Omental fat pad (tissue), 3 donors: ENCODE measurements at regions not wholly inside any gene's neighbourhood (a gene's known extent, or its start where the extent isn't known, plus 50 kb on each side); places are given as distances from the start of the nearest gene placed in this dataset.

Source experiments
- ATAC-seq: fragments of 150-250 bp; one replicate; pipeline ENCODE4 v1.9.1; 2016; ENCODE audit warnings: mild to moderate bottlenecking, moderate library complexity; ENCODE audit not compliant: low FRiP score
- DNase-seq: peaks from one replicate; pipeline ENCODE4 v3.0.0-alpha.2; 2019; ENCODE audit warnings: low spot score
- CTCF ChIP-seq, 3 donors: fragments of 450-650 bp; IDR thresholded peaks; one replicate each; pipeline ENCODE4 v1.5.1; 2016 to 2017; ENCODE audit warnings: antibody characterized with exemption in 3 of 3, mild to moderate bottlenecking in 3 of 3, moderate library complexity in 2 of 3

GRCh38 chr3:157981819-157982218, 124.4 kb downstream of the SHOX2 start:
- no peak for ATAC-seq

DNA sequence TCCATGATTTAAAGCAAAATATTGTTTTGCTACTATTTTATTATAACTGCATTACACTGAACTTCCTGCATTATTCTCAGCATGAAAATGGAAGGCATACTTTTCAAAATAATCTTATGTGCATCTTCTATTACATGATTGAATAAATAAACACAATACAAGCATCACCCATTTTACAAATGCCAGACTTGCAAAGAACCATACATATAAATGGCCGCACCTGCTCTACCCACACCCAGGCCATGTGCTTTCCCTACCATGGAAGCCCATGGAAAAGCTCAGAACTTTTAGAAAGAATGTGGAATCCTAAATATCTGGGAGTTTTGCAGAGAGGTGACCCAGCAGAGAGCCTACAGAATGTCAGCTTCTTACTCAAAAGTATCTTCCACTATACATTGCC, 127.2 kb downstream of the SHOX2 start:
- DNase-seq (no peak), ATAC-seq (no peak)
- no peak for TF ChIP-seq CTCF (IDR thresholded peaks at IDR 0.05)

More at GRCh38 chr3:157981819-157982218, 124.4 kb downstream of the SHOX2 start:
- DNase-seq, result no peak
- TF ChIP-seq CTCF (IDR thresholded peaks at IDR 0.05), result no peak

DNA sequence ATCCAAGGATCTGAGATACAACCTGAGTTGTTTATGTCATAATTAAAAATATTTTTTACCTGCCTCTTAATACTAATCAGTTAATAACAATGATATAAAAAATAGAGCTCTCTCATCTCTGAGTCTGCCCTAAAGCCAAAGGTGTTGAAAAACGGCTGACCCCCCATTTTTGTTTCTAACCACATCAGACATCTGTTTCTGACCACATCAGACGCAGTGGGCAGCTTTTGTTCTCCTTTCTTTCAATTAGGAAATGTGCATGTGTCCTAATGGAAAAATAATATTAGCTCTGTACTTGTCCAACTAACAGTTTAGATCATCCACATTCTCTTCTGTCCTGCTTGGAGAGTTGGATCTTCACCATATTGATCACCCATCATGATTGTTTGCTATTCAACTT, 144.6 kb downstream of the SHOX2 start:
- ATAC-seq (no peak), DNase-seq (no peak)
- TF ChIP-seq CTCF (IDR thresholded peaks at IDR 0.05), result no peak

DNA sequence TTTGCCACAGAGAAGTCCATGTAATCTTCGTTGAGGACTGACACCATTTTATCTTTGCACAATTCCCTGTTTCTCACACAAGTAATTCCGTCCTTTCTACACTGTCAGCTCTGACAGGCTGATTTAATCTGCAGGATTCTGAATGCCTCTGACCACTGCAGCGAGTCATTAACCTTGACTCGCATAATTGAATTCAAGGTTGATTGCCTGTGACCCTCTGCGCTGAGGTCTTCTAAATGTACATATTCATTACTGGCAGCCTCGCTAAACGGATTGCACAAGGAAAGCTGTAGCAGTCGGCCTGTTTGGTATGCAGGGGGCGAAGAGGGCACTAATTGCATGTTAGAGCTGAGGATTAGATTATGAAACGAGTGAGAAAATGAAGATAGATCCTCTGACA, 147.8 kb downstream of the SHOX2 start:
- DNase-seq, result no peak
- no peak for TF ChIP-seq CTCF (IDR thresholded peaks at IDR 0.05)
- no peak for ATAC-seq

DNA sequence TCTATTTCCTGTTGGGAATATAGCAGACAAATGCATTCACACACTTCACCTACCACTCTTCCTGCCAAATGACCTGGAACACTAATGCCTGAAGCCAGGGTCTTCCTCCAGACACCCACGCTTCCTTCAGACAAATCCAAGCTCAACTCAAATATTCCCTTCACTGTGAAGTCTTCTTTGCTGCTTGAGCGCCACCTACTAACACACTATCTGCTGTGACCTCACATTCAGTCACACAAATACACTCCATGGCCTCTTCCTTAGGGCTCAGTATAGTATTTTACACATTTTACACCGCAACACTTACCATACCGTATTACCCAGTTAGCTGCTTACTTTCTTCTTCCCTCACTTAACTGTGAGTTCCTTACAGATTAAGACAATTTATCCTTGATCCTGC, 149.4 kb downstream of the SHOX2 start:
- ATAC-seq (no peak), DNase-seq (no peak)
- no peak for TF ChIP-seq CTCF (IDR thresholded peaks at IDR 0.05)

- ATAC-seq (no peak), DNase-seq (no peak)
- TF ChIP-seq CTCF (IDR thresholded peaks at IDR 0.05), result no peak
These were observed 150.0 kb downstream of the SHOX2 start for GRCh38 chr3:157956176-157956575.

DNA sequence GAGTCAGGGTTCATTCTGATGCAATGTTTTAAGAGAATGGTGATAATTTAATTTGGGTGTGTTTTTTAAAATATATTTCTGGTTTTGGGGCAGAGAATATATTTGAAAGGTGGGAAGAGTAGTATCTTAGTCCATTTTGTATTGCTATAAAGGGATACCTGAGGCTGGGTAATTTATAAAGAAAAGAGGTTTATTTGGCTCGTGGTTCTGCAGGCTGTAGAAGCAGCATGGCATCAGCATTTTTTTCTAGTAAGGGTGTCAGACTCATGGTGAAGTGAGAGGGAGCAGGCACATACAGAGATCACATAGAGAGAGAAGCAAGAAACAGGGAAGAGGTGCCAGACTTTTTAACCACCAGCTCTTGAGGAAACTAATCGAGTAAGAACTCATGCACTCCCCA, 152.7 kb downstream of the SHOX2 start:
- ATAC-seq, result no peak
- TF ChIP-seq CTCF (IDR thresholded peaks at IDR 0.05), result no peak

More for the DNA sequence above, 152.7 kb downstream of the SHOX2 start:
- no peak for DNase-seq
